ENCODE measurements at regions not wholly inside any gene's neighbourhood (a gene's known extent, or its start where the extent isn't known, plus 50 kb on each side); places are given as distances from the start of the nearest gene placed in this dataset. TPM values are rescaled to one million over a fixed set of nuclear protein-coding genes. Genes with fewer than 3 reads are reported as not detected.

DNA sequence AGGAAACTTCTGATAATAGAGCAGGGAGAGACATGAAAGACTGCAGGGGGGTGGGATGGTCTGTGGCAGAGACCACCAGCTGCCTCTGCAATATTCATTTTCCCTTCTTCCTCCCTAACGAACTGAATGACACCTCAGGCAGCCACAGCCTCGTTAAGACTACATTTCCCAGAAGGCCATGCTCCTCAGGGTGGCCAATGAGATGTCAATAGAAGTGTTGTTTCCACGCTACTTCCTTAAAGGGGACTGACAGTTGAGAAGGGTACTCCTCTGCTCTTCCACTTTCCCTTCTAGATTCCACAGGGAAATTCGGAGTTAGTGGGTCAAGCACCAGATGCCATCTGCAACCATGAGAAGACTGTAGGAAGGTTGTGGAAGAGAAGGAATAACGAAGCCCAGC lies 52.0 kb upstream of the DAPK1 start:
- peaks cover 5% of the 10 kb centered on the region for H3K27me3 ChIP-seq (ENCODE audit: insufficient read depth, low read length)
- no peaks in the 10 kb centered on the region for H3K79me2 ChIP-seq (ENCODE audit: insufficient read depth, low read length)
- H3K4me2 ChIP-seq (ENCODE audit: insufficient read depth, low read length): peak overlapping the region; percentile 14
- H3K27ac ChIP-seq (ENCODE audit: low read depth, low read length): no peak overlapping the region
- H2AFZ ChIP-seq (ENCODE audit: low read length): peak overlapping the region; percentile 49
- no peaks in the 10 kb centered on the region for H3K9me3 ChIP-seq (ENCODE audit: low read depth, low read length)
- no peak for DNase-seq (ENCODE audit: insufficient read length, low spot score, missing footprints)
- no peaks in the 10 kb centered on the region for H4K20me1 ChIP-seq (ENCODE audit: insufficient read depth, low read length)
- no peaks in the 10 kb centered on the region for H3K4me1 ChIP-seq (ENCODE audit: insufficient read depth, low read length)
- no peak overlapping the region for H3K4me3 ChIP-seq (ENCODE audit: insufficient read depth, low read length)
- no peak for TF ChIP-seq CTCF (IDR thresholded peaks at IDR 0.05; ENCODE audit: extremely low read depth, low read depth, low read length)
- no peaks in the 10 kb centered on the region for H3K36me3 ChIP-seq (ENCODE audit: insufficient read depth, low read length)

GRCh38 chr9:87446527-87446926 lies 51.1 kb upstream of the DAPK1 start:
- no peaks in the 10 kb centered on the region for H3K36me3 ChIP-seq (ENCODE audit: insufficient read depth, low read length)
- H2AFZ ChIP-seq (ENCODE audit: low read length): no peak overlapping the region

GRCh38 chr9:87447547-87448432 lies 49.9 kb upstream of the DAPK1 start:
- TF ChIP-seq CTCF (IDR thresholded peaks at IDR 0.05; ENCODE audit: extremely low read depth, low read depth, low read length): no peak
- no peak overlapping the region for H3K4me2 ChIP-seq (ENCODE audit: insufficient read depth, low read length)
- DNase-seq (ENCODE audit: insufficient read length, low spot score, missing footprints): no peak
- peak overlapping the region; percentile 44 for H2AFZ ChIP-seq (ENCODE audit: low read length)
- H3K36me3 ChIP-seq (ENCODE audit: insufficient read depth, low read length): no peaks in the 10 kb centered on the region
- no peaks in the 10 kb centered on the region for H3K4me1 ChIP-seq (ENCODE audit: insufficient read depth, low read length)
- H3K79me2 ChIP-seq (ENCODE audit: insufficient read depth, low read length): no peaks in the 10 kb centered on the region
- no peaks in the 10 kb centered on the region for H3K9me3 ChIP-seq (ENCODE audit: low read depth, low read length)
- no peaks in the 10 kb centered on the region for H4K20me1 ChIP-seq (ENCODE audit: insufficient read depth, low read length)
- no peak overlapping the region for H3K27ac ChIP-seq (ENCODE audit: low read depth, low read length)
- H3K27me3 ChIP-seq (ENCODE audit: insufficient read depth, low read length): peaks cover 5% of the 10 kb centered on the region
- H3K4me3 ChIP-seq (ENCODE audit: insufficient read depth, low read length): no peak overlapping the region

More at GRCh38 chr9:87446527-87446926, 51.1 kb upstream of the DAPK1 start:
- H3K4me1 ChIP-seq (ENCODE audit: insufficient read depth, low read length): no peaks in the 10 kb centered on the region
- H4K20me1 ChIP-seq (ENCODE audit: insufficient read depth, low read length): no peaks in the 10 kb centered on the region
- no peak overlapping the region for H3K27ac ChIP-seq (ENCODE audit: low read depth, low read length)
- TF ChIP-seq CTCF (IDR thresholded peaks at IDR 0.05; ENCODE audit: extremely low read depth, low read depth, low read length): no peak
- H3K4me2 ChIP-seq (ENCODE audit: insufficient read depth, low read length): no peak overlapping the region
- H3K79me2 ChIP-seq (ENCODE audit: insufficient read depth, low read length): no peaks in the 10 kb centered on the region
- DNase-seq (ENCODE audit: insufficient read length, low spot score, missing footprints): no peak
- no peaks in the 10 kb centered on the region for H3K9me3 ChIP-seq (ENCODE audit: low read depth, low read length)
- no peak overlapping the region for H3K4me3 ChIP-seq (ENCODE audit: insufficient read depth, low read length)
- H3K27me3 ChIP-seq (ENCODE audit: insufficient read depth, low read length): peaks cover 5% of the 10 kb centered on the region

Small RNA genes lying in the stretch of these regions (small RNA-seq; reads per million reads assigned to genes)
- gene AL353752.1: not detected
- not detected for gene RF00568

Data from osteoblast (primary cell).